NCI-H345 treated with DMSO at 0.1 percent for 48 hours (cell line): ENCODE measurements at regions not wholly inside any gene's neighbourhood (a gene's known extent, or its start where the extent isn't known, plus 50 kb on each side); places are given as distances from the start of the nearest gene placed in this dataset.

Experiments used
- DNase-seq: peaks from one replicate; lab custom pipeline; 2025; ENCODE audit not compliant: unreplicated experiment; lab: John Stamatoyannopoulos, UW

- no peak for DNase-seq
Measured at GRCh38 chr2:74759986-74760385, 73.9 kb upstream of the HK2 start.

DNA sequence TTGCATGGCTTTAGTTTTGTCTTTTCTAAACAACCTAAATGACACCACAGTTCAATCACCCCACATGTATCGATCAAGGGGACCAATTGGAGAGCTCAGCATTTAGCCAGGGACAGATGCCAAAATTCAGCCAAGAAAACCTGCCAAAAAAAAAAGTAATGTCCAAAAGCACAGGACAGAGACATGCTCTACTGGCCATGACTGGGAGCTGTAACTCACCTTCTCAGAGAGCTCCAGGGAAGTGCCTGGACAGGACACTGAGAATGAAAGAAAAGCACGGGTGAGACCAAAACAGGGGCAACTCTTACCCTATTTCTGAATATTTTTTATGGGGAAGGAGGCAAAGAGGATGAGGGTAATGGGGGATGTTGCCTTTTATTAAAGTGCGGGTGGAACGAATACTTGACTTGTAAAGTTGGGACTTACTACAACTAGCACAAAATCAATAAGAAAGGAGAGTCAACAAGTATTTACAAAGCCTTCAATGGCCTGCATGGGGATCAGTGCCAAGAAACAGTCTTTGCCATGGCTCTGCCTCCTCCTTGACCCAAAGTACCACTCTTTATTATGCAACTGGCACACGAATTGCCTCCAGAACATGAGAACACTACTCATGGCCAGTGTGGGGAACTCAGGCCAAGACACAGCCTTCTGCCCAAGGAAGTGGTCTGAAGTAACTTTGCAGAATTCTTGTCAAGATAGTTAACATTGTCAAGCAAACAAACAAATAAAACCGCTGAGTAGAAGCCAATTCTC is 72.9 kb upstream of the HK2 start:
- DNase-seq, result no peak

DNA sequence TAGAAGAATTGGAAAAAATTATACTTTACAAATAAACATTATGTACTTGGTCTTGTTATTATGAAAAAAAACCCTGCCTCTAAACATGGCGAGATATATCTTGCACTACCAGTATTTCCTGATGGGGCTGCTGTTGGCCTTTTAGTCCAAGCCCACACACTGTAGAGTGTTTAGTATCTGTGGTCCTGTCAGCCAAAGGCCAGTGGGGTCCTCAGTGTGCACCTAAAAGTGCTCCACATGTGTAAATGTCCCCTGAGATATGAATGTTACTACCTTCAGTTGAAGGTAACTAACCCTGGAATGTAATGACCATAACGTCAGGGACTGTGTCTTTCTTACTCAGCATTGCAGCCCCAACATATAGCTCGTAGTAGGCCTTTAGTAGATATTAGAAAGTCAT is 71.1 kb upstream of the HK2 start:
- DNase-seq, result no peak

DNA sequence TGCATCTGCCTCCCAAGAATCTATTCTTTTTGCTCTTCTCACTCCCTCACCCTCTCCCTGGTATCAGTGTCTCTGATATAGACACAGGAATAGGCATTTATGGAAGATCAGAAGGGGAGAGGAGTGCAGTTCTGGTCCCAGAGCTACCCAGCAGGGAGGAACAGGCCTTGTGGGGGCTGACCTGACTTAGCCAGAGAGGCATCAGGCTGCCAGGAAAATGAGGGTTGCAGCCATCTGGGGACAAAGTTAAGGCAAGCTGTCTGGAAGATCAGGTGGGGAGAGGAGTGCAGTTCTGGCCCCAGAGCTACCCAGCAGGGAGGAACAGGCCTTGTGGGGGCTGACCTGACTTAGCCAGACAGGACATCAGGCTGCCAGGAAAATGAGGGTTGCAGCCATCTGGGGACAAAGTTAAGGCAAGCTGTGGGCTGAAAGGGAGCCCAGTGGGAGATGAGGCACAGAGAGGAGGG is 69.9 kb upstream of the HK2 start:
- DNase-seq, result no peak

DNA sequence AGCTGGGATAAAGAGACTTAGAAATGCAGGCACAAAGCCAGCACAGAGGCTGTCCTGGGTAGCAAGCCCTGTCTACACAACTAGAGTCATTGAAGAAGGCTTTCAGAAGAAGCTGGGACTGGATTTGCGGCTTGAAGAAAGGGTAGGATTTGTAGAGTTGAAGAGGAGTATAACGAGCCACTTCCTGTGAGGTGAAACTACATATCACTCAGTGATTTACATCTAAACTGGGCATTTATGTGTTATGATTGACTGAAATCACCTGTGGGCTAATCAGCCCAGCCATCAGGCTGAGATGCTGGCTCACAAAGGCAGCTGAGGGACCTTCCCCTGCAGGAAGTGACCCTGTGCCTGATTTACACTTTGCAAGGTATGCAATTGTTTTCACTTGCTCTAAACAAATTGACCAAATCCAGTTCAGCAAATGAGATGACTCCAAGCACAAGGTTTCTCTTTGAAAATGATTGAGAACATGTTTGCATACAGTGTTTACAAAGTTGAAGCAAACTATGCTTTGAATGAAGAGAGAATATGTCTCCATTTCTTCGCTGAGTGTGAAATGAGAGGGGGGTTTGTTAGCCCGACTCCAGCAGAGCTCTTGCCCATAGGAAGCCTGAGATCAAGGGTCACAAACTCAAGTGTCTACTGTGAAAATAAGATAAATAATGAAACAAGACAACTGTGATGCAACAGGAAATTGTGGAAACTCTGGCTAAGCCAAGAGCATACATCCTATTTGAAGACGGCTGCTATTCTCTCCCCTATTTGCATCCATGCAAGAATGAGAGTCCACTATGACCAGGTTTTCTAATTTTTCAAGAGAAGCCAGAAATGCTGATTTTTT is 69.3 kb upstream of the HK2 start:
- no peak for DNase-seq

DNA sequence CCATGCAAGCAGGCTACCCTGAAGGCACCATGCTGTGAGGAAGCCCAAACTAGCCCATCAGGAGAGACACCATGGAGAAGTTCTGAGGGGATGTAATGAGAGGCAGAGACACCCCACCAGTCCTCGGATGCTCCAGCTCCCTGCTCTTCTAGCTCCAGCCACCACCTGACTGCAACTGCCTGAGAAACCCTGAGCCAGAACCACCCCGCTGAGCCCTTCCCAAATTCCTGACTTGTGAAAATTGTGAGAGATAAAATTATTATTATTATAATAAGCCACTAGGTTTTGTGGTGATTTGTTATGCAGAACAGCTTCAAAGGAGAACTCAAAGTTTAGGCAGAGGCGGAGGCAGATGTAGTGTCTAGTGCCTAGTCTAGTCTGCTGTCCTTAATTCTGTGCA is 67.1 kb upstream of the HK2 start:
- no peak for DNase-seq

GRCh38 chr2:74767618-74768017 is 66.3 kb upstream of the HK2 start:
- DNase-seq, result no peak

GRCh38 chr2:74768401-74768914 is 65.5 kb upstream of the HK2 start:
- DNase-seq, result no peak

DNA sequence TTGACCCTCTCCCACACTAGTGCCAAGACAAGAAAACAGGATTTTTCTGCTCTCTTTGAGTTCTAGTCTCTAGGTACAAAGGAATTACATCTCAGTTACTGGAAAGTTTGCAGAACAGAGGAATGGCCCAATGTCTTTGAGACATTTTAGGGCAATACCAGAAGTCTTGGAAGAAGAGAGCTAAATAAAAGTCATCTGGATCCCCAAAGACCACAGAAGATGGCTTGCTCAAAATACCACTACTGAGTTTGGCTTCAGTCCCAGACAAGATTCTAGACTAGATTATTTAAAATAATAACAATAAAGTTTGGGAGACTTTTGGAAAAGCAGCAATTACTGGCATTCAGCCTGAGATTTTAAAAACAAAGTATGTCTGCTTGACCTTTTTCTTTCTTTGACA is 61.9 kb upstream of the HK2 start:
- DNase-seq, result no peak

DNA sequence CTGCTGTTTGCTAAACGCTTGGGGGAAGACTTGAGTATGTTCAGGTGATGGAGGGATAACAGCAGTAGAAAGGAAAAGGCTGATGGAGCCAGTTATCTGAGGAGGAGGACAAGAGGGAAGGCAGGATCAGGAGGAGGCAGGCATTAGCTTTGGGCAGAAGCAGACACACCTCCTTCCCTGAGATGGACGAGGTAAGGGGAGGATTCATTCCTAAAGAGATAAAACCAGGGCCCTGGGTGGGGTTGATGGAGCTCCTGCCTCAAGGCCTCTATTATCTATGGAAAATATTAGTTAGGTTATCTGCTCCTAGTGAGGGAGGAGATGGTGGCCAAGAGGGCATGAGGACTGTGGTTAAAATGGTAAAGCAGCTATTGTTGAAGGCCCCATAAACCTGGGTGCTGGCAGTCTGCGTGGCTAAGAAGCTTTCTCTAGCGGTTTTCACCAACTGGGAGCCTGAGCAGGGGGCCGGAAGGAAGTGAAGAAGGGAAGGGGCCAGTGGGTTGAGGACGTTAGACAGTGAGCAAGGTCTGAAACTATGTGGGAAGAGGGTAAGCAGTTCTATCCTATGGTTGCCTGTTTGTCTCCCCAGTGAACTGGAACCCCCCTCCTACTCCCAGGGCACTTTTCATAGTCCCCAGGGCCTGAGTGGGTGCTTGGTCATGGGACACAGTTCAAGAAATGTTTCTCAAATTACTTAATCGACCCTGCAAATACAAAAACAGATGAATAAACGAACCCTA is 56.6 kb upstream of the HK2 start:
- DNase-seq, result no peak

DNA sequence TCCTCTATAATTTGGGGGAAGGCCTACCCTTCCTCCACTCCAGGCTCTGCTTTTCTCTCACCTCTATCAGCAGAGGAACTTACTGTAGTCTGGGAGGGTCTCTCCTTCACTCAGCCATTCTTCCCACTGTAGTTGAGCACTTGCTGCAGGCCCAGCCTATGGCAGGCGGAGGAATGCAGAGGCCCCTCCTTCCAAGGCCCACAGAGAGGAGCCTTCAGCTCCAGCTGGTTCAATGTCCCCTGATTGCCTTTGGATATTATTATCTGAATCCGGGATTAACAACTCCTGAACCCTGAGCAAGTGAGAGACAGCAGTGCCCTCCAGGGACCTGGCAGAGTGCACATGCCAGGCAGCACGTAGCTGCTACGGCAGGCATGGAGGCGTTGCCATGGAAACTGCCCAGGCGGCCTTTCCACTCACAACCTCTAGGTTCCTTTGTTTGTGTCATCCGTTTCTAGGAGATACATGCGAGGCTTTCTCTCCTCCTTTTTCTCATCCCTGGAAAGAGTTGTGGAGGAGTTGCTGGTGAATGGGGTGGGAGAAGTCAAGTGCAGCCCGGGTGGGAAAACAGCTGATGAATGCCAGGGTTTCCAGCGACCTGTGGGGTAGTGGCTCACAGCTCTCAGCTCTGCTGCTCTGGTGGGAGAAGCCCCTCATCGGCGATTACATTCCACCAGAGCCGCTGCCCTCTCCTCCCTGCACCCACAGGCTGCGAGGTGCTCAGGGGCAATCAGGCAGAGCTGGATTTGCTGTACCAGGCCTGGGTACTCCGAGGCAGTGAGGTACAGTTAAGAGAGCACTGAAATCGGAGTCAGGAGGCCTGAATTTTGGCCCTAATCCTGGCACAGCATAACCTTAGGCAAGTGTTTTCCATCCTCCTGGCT is 55.3 kb upstream of the HK2 start:
- peak; percentile 79 for DNase-seq

DNA sequence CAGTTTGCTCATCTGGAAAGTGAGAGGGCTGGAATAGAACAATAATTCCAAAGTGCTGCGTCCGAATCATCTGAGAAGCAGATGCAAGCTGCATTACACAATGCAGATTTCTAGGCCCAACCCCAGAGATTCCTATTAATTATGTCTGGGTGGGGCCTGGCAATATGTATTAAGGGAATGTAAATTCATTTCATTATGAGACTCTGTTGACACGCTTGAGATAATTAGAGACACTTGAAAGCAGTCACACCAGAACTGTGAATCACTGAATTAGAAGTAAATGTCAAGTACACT is 54.7 kb upstream of the HK2 start:
- no peak for DNase-seq

DNA sequence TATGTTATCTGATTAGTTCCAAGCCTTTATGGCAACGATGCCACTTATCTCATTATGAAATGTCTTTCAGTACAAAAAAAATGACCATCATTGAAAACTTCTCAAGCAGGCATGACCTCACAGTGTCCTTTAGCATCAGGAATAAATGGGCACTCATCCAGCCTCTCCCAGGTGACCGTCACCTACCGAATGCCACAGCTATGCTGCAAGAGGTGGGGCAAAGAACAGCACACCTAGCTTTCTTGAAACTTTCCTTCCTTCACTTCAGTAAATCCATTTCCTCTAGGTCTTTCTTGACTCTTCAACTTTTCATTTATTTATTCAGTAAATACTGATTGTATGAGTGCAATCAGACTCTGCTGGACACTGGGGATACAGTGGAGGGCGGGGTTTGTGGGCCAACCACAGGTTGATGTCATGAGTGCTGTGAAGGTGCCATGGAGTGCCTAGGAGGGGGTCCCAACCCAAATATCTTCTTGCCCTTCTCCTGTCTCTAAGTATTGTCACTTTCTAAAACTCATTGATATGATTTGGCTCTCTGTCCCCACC is 54.3 kb upstream of the HK2 start:
- no peak for DNase-seq
